Parathyroid adenoma (tissue), 2 donors: ENCODE measurements at regions not wholly inside any gene's neighbourhood (a gene's known extent, or its start where the extent isn't known, plus 50 kb on each side); places are given as distances from the start of the nearest gene placed in this dataset.

Experiments used
- H2AFZ ChIP-seq: fragments of 300-600 bp; sonication (generic); one replicate; pipeline ENCODE4 v1.7.0; 2017; ENCODE audit warnings: antibody characterized with exemption, mild to moderate bottlenecking
- H3K27ac ChIP-seq: fragments of 300-600 bp; sonication (generic); one replicate; pipeline ENCODE4 v1.7.0; 2017
- H3K27me3 ChIP-seq: fragments of 300-600 bp; sonication (generic); one replicate; pipeline ENCODE4 v1.7.0; 2017; ENCODE audit warnings: low read length; ENCODE audit not compliant: control insufficient read depth, insufficient read depth
- H3K36me3 ChIP-seq: fragments of 300-600 bp; sonication (generic); one replicate; pipeline ENCODE4 v1.7.0; 2017; ENCODE audit warnings: low read length; ENCODE audit not compliant: control insufficient read depth, insufficient read depth
- H3K4me1 ChIP-seq: fragments of 300-600 bp; sonication (generic); one replicate; pipeline ENCODE4 v1.7.0; 2017; ENCODE audit warnings: control low read depth
- H3K4me2 ChIP-seq: fragments of 300-600 bp; sonication (generic); one replicate; pipeline ENCODE4 v1.7.0; 2017; ENCODE audit warnings: low read length
- H3K4me3 ChIP-seq: fragments of 300-600 bp; sonication (generic); one replicate; pipeline ENCODE4 v1.7.0; 2017; ENCODE audit warnings: low read depth, low read length
- H3K79me2 ChIP-seq: fragments of 300-600 bp; sonication (generic); one replicate; pipeline ENCODE4 v1.7.0; 2017; ENCODE audit warnings: control low read depth
- H3K9ac ChIP-seq: fragments of 300-600 bp; sonication (generic); one replicate; pipeline ENCODE4 v1.7.0; 2017; ENCODE audit warnings: mild to moderate bottlenecking
- H3K9me3 ChIP-seq: fragments of 300-600 bp; sonication (generic); one replicate; pipeline ENCODE4 v1.7.0; 2017; ENCODE audit warnings: low read length; ENCODE audit not compliant: control insufficient read depth
- TF ChIP-seq, protein P1 (sequence below): fragments of 300-600 bp; sonication (generic); IDR thresholded peaks from one replicate; pipeline ENCODE4 v1.7.0; 2017; ENCODE audit warnings: antibody characterized with exemption, mild to moderate bottlenecking
- donor health status: primary hyperparathyroidism.

DNA sequence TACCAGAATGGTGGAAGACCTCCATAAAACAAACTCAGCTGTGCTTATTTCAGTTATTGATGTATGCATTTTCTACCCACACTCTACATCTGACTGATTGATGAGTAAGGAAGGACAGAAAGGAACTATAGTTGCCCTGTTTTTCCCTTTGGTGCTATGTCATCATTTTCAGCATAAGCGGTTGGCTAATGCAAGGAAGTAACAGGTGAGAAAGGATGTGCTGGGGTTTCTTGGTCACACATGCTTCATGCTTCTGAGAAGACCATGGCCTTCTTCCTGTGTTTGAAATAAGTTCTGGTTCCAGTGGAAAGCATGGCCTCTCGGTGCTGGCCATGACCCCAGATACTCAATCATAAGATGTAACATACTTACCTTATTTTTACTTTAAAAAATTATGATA, 541.2 kb downstream of the PTPRU start:
- Histone ChIP-seq H3K27me3 (no peaks in the 10 kb centered on the region), H3K4me1 (no peaks in the 10 kb centered on the region), H3K4me2 (no peak overlapping the region), H3K36me3 (no peaks in the 10 kb centered on the region), H2AFZ (no peak overlapping the region), H3K9me3 (no peaks in the 10 kb centered on the region), H3K79me2 (no peaks in the 10 kb centered on the region), H3K9ac (no peak overlapping the region), H3K27ac (no peak overlapping the region), H3K4me3 (no peak overlapping the region)
- TF ChIP-seq, protein P1, sequence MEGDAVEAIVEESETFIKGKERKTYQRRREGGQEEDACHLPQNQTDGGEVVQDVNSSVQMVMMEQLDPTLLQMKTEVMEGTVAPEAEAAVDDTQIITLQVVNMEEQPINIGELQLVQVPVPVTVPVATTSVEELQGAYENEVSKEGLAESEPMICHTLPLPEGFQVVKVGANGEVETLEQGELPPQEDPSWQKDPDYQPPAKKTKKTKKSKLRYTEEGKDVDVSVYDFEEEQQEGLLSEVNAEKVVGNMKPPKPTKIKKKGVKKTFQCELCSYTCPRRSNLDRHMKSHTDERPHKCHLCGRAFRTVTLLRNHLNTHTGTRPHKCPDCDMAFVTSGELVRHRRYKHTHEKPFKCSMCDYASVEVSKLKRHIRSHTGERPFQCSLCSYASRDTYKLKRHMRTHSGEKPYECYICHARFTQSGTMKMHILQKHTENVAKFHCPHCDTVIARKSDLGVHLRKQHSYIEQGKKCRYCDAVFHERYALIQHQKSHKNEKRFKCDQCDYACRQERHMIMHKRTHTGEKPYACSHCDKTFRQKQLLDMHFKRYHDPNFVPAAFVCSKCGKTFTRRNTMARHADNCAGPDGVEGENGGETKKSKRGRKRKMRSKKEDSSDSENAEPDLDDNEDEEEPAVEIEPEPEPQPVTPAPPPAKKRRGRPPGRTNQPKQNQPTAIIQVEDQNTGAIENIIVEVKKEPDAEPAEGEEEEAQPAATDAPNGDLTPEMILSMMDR: no peak

GRCh38 chr1:29774355-29774754, 538.0 kb downstream of the PTPRU start:
- no peak overlapping the region for H3K4me2 ChIP-seq

GRCh38 chr1:29772584-29773100, 536.3 kb downstream of the PTPRU start:
- H3K4me3 ChIP-seq: no peak overlapping the region
- H3K4me1 ChIP-seq: no peaks in the 10 kb centered on the region
- H3K4me2 ChIP-seq: no peak overlapping the region
- H3K9me3 ChIP-seq: no peaks in the 10 kb centered on the region
- H3K9ac ChIP-seq: no peak overlapping the region
- no peak overlapping the region for H2AFZ ChIP-seq
- H3K36me3 ChIP-seq: no peaks in the 10 kb centered on the region
- no peaks in the 10 kb centered on the region for H3K79me2 ChIP-seq
- no peak overlapping the region for H3K27ac ChIP-seq
- TF ChIP-seq, protein P1: no peak
- no peaks in the 10 kb centered on the region for H3K27me3 ChIP-seq

More at GRCh38 chr1:29774355-29774754, 538.0 kb downstream of the PTPRU start:
- Histone ChIP-seq H3K79me2 (no peaks in the 10 kb centered on the region), H2AFZ (no peak overlapping the region), H3K9ac (no peak overlapping the region), H3K4me3 (no peak overlapping the region), H3K36me3 (no peaks in the 10 kb centered on the region), H3K27me3 (no peaks in the 10 kb centered on the region), H3K4me1 (no peaks in the 10 kb centered on the region), H3K27ac (no peak overlapping the region), H3K9me3 (no peaks in the 10 kb centered on the region)
- TF ChIP-seq, protein P1: no peak

DNA sequence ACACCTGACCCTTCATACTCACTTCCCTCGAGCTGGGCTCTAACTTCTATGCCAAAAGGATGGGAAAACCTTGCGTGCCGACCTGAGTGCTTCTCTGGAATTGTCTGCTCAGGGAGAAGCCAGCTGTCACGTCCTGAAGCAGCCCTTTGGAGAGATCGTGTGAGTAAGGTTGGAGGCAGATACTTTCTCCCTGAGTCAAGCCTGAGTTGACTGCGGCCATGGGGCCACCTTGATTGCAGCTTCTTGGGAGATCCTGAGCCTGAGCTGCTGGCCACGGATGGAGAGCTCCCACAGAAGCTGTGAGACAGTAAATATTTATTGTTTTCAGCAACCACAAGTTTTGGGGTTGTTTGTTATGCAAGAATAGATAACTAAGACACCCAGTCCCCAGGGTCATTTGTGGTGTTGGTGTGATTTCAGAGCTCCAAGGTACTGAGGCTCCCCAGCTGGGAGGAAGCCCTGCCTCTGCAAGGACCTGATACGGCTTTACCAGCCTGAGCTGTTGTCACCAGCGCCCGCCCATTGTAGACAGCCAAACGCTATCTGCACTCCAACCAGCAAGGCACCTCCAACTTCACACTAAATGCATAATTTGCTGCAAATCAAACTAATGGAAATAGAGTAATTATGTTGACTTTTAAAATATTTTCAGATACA, 531.6 kb downstream of the PTPRU start:
- no peak overlapping the region for H2AFZ ChIP-seq
- no peaks in the 10 kb centered on the region for H3K79me2 ChIP-seq
- no peak overlapping the region for H3K9ac ChIP-seq
- no peaks in the 10 kb centered on the region for H3K4me1 ChIP-seq
- no peak overlapping the region for H3K27ac ChIP-seq
- H3K4me3 ChIP-seq: no peak overlapping the region
- TF ChIP-seq, protein P1: no peak
- H3K27me3 ChIP-seq: no peaks in the 10 kb centered on the region
- H3K4me2 ChIP-seq: no peak overlapping the region
- no peaks in the 10 kb centered on the region for H3K36me3 ChIP-seq
- H3K9me3 ChIP-seq: no peaks in the 10 kb centered on the region
